PC-9 (cell line): ENCODE measurements at regions not wholly inside any gene's neighbourhood (a gene's known extent, or its start where the extent isn't known, plus 50 kb on each side); places are given as distances from the start of the nearest gene placed in this dataset.

Experiments used
- BruUV-seq: library from RNA; stranded (reverse); fragments of 400-500 nt; replicated peaks from 2 replicates; lab custom pipeline; 2021; lab: Mats Ljungman, UMichigan
- CTCF ChIA-PET: fragments of 300-600 bp; sonication (Branson Sonifier 250); formaldehyde crosslinking; loops from one replicate; lab custom pipeline; 2022; ENCODE audit warnings: antibody characterized with exemption; lab: Charles Lee
- POLR2A ChIA-PET: fragments of 300-600 bp; sonication (Branson Sonifier 250); formaldehyde crosslinking; loops from one replicate; lab custom pipeline; 2022; ENCODE audit warnings: antibody characterized with exemption; ENCODE audit not compliant: unreplicated experiment; lab: Charles Lee
- DNase-seq, 2 experiments: peaks; one replicate each; pipeline versions ENCODE4 v3.0.0 to v3.0.0-alpha.2; 2015 to 2022; ENCODE audit warnings: mixed read lengths in 1 of 2
- H2AFZ ChIP-seq: fragments of 200-600 bp; sonication (generic); 2 replicates; pipeline ENCODE4 v1.8.1; 2017; ENCODE audit warnings: antibody characterized with exemption
- H3F3A ChIP-seq: fragments of 200-600 bp; sonication (generic); 2 replicates; pipeline ENCODE4 v1.8.1; 2017; ENCODE audit warnings: antibody characterized with exemption, mild to moderate bottlenecking, low read depth; ENCODE audit not compliant: insufficient read depth
- H3K27ac ChIP-seq: fragments of 200-600 bp; sonication (generic); 2 replicates; pipeline ENCODE4 v1.6.1; 2016; ENCODE audit warnings: mixed run types
- H3K27me3 ChIP-seq: fragments of 200-600 bp; sonication (generic); 2 replicates; pipeline ENCODE4 v1.6.1; 2016; ENCODE audit warnings: low read depth, mixed run types; ENCODE audit not compliant: insufficient read depth
- H3K36me3 ChIP-seq: fragments of 200-600 bp; sonication (generic); 2 replicates; pipeline ENCODE4 v1.6.1; 2016; ENCODE audit warnings: low read depth, mixed run types
- H3K4me1 ChIP-seq: fragments of 200-600 bp; sonication (generic); replicated peaks from 2 replicates; pipeline ENCODE4 v1.6.1; 2016; ENCODE audit warnings: mixed run types; ENCODE audit not compliant: insufficient read depth
- H3K4me2 ChIP-seq: fragments of 200-600 bp; sonication (generic); 2 replicates; pipeline ENCODE4 v1.6.1; 2017; ENCODE audit warnings: mixed run types
- H3K4me3 ChIP-seq: fragments of 200-600 bp; sonication (generic); 2 replicates; pipeline ENCODE4 v1.6.1; 2016; ENCODE audit warnings: mixed run types
- H3K79me2 ChIP-seq: fragments of 200-600 bp; sonication (generic); 2 replicates; pipeline ENCODE4 v1.6.1; 2017; ENCODE audit warnings: low read depth, mixed run types
- H3K9me2 ChIP-seq: fragments of 200-600 bp; sonication (generic); 2 replicates; pipeline ENCODE4 v1.8.1; 2017; ENCODE audit warnings: mild to moderate bottlenecking; ENCODE audit not compliant: insufficient read depth
- H3K9me3 ChIP-seq: fragments of 200-600 bp; sonication (generic); 2 replicates; pipeline ENCODE4 v1.8.1; 2016; ENCODE audit warnings: low read depth; ENCODE audit not compliant: insufficient read depth
- H4K20me1 ChIP-seq: fragments of 200-600 bp; sonication (generic); 2 replicates; pipeline ENCODE4 v1.8.1; 2017; ENCODE audit not compliant: insufficient read depth
- CTCF ChIP-seq: fragments of 200-600 bp; sonication (generic); conservative IDR thresholded peaks from 2 replicates; pipeline ENCODE4 v1.6.1; 2017; ENCODE audit warnings: mixed run types, antibody characterized with exemption, mild to moderate bottlenecking, moderate library complexity
- EZH2 ChIP-seq: fragments of 200-600 bp; sonication (generic); IDR thresholded peaks from 2 replicates; pipeline ENCODE4 v1.8.0; 2017; ENCODE audit warnings: antibody characterized with exemption, low read depth
- intact Hi-C: fragments of 100-400 bp; cut with micrococcal nuclease; formaldehyde crosslinking; loops from one replicate; pipeline ENCODE4 v1.10.0; 2022; ENCODE audit not compliant: unreplicated experiment

- intact Hi-C loops, result no loop called here
- Histone ChIP-seq H3F3A (no peaks in the 10 kb centered on the region), H3K9me2 (no peaks in the 10 kb centered on the region; the same call in 1 of the 2 replicates), H3K9me3 (no peaks in the 10 kb centered on the region), H3K4me2 (no peak overlapping the region), H3K4me1 (no peaks in the 10 kb centered on the region), H3K36me3 (no peaks in the 10 kb centered on the region), H3K27ac (no peak overlapping the region), H3K4me3 (no peak overlapping the region), H4K20me1 (no peaks in the 10 kb centered on the region), H2AFZ (no peak overlapping the region), H3K79me2 (no peaks in the 10 kb centered on the region), H3K27me3 (no peaks in the 10 kb centered on the region)
- CTCF ChIA-PET, result no interaction called here
- no TSS peak for BruUV-seq
- TF ChIP-seq CTCF, result no peak
- no peak for TF ChIP-seq EZH2
- DNase-seq, result no peak
- POLR2A ChIA-PET, result no interaction called here
These were observed 645.1 kb downstream of the RAPGEF2 start for GRCh38 chr4:159747983-159748382.

- H3K79me2 ChIP-seq, result no peaks in the 10 kb centered on the region
- no peaks in the 10 kb centered on the region for H3F3A ChIP-seq
- intact Hi-C loops, result no loop called here
- H3K27ac ChIP-seq, result no peak overlapping the region
- no peaks in the 10 kb centered on the region for H3K36me3 ChIP-seq
- no peak overlapping the region for H3K4me3 ChIP-seq
- H3K4me2 ChIP-seq, result no peak overlapping the region
- no peaks in the 10 kb centered on the region for H3K27me3 ChIP-seq
- TF ChIP-seq EZH2 (no peak), CTCF (no peak)
- H3K9me3 ChIP-seq, result no peaks in the 10 kb centered on the region
- H2AFZ ChIP-seq, result no peak overlapping the region
- CTCF ChIA-PET, result no interaction called here
- BruUV-seq, result no TSS peak
- POLR2A ChIA-PET, result no interaction called here
- DNase-seq, result no peak
- no peaks in the 10 kb centered on the region for H4K20me1 ChIP-seq
- no peaks in the 10 kb centered on the region for H3K4me1 ChIP-seq
- H3K9me2 ChIP-seq, result no peaks in the 10 kb centered on the region; the same call in 1 of the 2 replicates
These were observed 646.1 kb downstream of the RAPGEF2 start for GRCh38 chr4:159748834-159749444.

DNA sequence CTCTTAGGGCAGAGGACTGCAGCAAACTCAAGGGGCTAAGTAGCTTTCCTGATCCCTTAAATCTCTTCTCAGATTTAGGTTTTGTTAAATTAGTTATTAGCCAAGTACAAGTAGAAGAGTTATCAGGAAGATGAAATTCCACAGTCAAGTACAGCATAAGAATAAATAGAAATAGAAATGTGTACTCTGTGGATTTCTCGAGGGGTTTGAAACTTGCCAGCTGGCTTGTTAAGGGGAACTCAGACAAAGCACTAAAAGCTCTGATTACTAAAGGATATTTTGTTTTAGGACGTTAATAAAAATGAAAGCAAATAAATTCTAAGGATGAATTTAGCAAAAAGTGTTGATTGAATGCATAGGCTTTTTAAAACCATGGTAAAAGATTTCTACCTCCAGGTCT is 654.6 kb downstream of the RAPGEF2 start:
- no peak for DNase-seq
- Histone ChIP-seq H3K4me2 (no peak overlapping the region), H3K27ac (no peak overlapping the region), H4K20me1 (no peaks in the 10 kb centered on the region), H3K27me3 (no peaks in the 10 kb centered on the region), H3K36me3 (no peaks in the 10 kb centered on the region), H2AFZ (no peak overlapping the region), H3K4me1 (no peaks in the 10 kb centered on the region), H3K9me3 (no peaks in the 10 kb centered on the region), H3K9me2 (no peaks in the 10 kb centered on the region), H3K79me2 (no peaks in the 10 kb centered on the region), H3F3A (no peaks in the 10 kb centered on the region), H3K4me3 (no peak overlapping the region)
- intact Hi-C loops, result no loop called here
- no TSS peak for BruUV-seq
- TF ChIP-seq EZH2, result no peak
- no peak for TF ChIP-seq CTCF
- ChIA-PET CTCF (no interaction called here), POLR2A (no interaction called here)
